ENCODE measurements at regions not wholly inside any gene's neighbourhood (a gene's known extent, or its start where the extent isn't known, plus 50 kb on each side); places are given as distances from the start of the nearest gene placed in this dataset.

DNA sequence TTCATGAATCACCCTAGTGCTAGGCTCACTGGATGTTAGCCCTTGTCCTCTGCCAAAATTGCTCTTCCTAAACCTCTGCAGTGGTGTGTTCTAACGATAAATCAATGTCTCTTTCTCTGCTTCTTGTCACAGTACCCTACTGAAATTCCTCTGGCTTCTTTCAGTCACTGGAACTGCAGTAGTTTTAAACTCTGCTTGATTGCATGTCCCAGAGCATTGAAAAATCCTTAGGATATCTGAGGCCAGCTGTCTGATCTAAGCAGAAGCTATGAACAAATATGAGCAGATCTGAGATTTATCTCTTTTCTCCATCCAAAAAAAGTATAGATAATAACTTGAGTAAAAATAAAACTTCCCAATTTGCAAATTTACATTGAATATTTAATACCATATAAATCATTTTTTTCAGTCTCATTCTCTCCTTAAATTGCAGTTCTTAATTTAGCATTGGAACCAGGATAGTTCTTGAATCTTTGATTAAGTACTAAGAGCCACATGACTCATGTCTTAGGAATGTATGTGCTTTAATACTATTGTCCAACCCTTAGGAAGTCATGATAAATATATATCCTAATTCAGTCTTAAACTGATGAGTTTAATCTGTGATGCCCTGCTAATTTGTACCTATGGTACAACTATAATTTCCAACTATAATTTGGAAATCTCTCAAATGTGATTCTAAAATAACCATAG lies 169.7 kb downstream of the PDHA2 start:
- TF ChIP-seq, protein P1, sequence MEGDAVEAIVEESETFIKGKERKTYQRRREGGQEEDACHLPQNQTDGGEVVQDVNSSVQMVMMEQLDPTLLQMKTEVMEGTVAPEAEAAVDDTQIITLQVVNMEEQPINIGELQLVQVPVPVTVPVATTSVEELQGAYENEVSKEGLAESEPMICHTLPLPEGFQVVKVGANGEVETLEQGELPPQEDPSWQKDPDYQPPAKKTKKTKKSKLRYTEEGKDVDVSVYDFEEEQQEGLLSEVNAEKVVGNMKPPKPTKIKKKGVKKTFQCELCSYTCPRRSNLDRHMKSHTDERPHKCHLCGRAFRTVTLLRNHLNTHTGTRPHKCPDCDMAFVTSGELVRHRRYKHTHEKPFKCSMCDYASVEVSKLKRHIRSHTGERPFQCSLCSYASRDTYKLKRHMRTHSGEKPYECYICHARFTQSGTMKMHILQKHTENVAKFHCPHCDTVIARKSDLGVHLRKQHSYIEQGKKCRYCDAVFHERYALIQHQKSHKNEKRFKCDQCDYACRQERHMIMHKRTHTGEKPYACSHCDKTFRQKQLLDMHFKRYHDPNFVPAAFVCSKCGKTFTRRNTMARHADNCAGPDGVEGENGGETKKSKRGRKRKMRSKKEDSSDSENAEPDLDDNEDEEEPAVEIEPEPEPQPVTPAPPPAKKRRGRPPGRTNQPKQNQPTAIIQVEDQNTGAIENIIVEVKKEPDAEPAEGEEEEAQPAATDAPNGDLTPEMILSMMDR (IDR thresholded peaks at IDR 0.05; ENCODE audit: low read length) = no peak
- TF ChIP-seq EZH2 (IDR thresholded peaks at IDR 0.05; ENCODE audit: borderline replicate concordance, low read length) = no peak
